Spleen (tissue), 7 donors: ENCODE measurements at regions not wholly inside any gene's neighbourhood (a gene's known extent, or its start where the extent isn't known, plus 50 kb on each side); places are given as distances from the start of the nearest gene placed in this dataset.

ENCODE experiments used
- POLR2A ChIP-seq, 3 donors: fragments of 450-650 bp; IDR thresholded peaks; one replicate each; pipeline ENCODE4 v1.5.1; 2017; ENCODE audit warnings: antibody characterized with exemption in 3 of 3, mild to moderate bottlenecking in 1 of 3
- POLR2AphosphoS5 ChIP-seq, 3 donors: sonication (generic); formaldehyde crosslinking; IDR thresholded peaks; one replicate each; pipeline ENCODE4 v1.5.1; 2017; ENCODE audit warnings: antibody characterized with exemption in 3 of 3
- TF ChIP-seq, protein P1 (sequence below), 11 experiments: fragments of 200-600 bp in 7 of 11; fragments of 450-650 bp in 4 of 11; sonication (generic) in 4 of 11; IDR thresholded peaks in 8 of 11; conservative IDR thresholded peaks in 3 of 11; 1 replicate in 7 of 11; 2 replicates in 4 of 11; pipeline versions ENCODE4 v1.4.0 to v1.8.0; 2016 to 2021; ENCODE audit warnings: antibody characterized with exemption in 11 of 11, inconsistent platforms in 4 of 11, mild to moderate bottlenecking in 1 of 11
- donor health status: DM: no; HTN: no; CAD: no; lungs with moderate emphysema.
- donor health status: DM: no; HTN: no; CAD: no.
- donor health status: DM: no; HTN: no; CAD: no.

DNA sequence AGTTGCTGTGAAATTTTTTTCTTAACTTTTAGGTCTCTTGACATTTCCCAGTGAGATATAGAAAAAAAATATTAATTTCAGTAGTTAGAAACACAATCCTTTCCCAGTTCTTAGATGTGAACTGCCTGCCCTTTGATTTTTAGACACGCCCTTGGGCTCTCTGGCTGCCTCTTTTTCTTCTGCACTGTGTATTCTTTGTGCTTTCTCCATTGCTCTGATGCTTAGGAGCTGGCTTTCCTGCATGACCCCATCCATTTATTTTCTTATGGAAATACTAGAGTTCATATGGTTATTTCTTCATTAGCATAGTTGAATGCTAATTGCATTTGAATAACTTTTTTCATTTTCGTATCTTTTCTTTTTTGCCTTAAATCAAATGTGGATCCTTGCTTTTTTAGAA is 224.9 kb upstream of the SMIM31 start:
- TF ChIP-seq POLR2A (IDR thresholded peaks at IDR 0.05) = no peak
- TF ChIP-seq, protein P1, sequence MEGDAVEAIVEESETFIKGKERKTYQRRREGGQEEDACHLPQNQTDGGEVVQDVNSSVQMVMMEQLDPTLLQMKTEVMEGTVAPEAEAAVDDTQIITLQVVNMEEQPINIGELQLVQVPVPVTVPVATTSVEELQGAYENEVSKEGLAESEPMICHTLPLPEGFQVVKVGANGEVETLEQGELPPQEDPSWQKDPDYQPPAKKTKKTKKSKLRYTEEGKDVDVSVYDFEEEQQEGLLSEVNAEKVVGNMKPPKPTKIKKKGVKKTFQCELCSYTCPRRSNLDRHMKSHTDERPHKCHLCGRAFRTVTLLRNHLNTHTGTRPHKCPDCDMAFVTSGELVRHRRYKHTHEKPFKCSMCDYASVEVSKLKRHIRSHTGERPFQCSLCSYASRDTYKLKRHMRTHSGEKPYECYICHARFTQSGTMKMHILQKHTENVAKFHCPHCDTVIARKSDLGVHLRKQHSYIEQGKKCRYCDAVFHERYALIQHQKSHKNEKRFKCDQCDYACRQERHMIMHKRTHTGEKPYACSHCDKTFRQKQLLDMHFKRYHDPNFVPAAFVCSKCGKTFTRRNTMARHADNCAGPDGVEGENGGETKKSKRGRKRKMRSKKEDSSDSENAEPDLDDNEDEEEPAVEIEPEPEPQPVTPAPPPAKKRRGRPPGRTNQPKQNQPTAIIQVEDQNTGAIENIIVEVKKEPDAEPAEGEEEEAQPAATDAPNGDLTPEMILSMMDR (IDR thresholded peaks at IDR 0.05 in 8 of 11, conservative IDR thresholded peaks at IDR 0.05 in 3 of 11) = no peak
- TF ChIP-seq POLR2AphosphoS5 (IDR thresholded peaks at IDR 0.05) = no peak
